GM10266 (cell line): ENCODE measurements at regions not wholly inside any gene's neighbourhood (a gene's known extent, or its start where the extent isn't known, plus 50 kb on each side); places are given as distances from the start of the nearest gene placed in this dataset.
A peak's percentile ranks its signal among the peaks of the same experiment; 100 is the strongest.
"Not testable (repeated sequence)": the region's sequence is repeated elsewhere in the genome, so short reads cannot be mapped to it uniquely, and the experiment has no call there.

Experiments used
- DNase-seq: peaks from one replicate; pipeline ENCODE4 v3.0.0; 2012; ENCODE audit errors: extremely low spot score
- CTCF ChIP-seq: IDR thresholded peaks from 2 replicates; pipeline ENCODE4 v1.5.1; 2012; ENCODE audit warnings: mild to moderate bottlenecking, low read depth; ENCODE audit not compliant: control insufficient read depth, insufficient read depth; ENCODE audit errors: missing control alignments

- no peak for DNase-seq
- TF ChIP-seq CTCF, result no peak
These were observed 163.8 kb upstream of the SLC16A7 start for GRCh38 chr12:59432057-59432456.

DNA sequence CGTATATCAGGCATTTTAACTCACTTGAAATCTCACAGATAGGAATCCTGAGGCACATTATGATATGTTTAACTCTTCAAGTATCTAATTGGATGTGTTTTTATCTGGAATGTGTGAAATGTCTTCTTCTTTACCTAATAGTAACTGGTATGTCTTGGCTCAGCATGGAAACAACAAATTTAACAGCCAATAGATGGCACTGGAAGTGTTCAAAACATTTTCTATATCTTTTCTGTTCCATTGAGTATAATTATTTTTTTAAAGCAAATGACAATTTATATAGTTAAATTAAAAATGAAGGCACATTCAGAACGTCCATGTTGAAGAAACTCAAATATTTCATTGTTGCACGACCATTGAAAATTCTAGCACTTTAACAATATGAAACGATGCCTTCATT is 164.6 kb upstream of the SLC16A7 start:
- TF ChIP-seq CTCF, result peak; percentile 6
- no peak for DNase-seq

GRCh38 chr12:59429766-59430165 is 166.1 kb upstream of the SLC16A7 start:
- no peak for TF ChIP-seq CTCF
- DNase-seq, result no peak

- no peak for TF ChIP-seq CTCF
- no peak for DNase-seq
These were observed 170.0 kb upstream of the SLC16A7 start for GRCh38 chr12:59425798-59426197.

DNA sequence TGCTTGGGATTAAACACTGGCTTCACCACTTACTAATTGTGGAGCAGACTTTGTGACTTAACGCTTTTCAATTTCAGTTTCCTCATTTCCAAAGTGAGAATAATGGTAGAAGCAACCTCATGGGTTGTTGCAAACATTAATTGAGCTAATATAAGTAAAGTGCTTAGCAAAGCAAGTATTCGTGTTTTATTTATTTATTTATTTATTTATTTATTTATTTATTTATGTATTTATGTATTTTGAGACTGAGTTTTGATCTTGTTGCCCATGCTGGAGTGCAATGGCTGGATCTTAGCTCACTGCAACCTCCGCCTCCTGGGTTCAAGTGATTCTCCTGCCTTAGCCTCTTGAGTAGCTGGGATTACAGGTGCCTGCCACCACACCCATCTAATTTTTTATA is 171.2 kb upstream of the SLC16A7 start:
- DNase-seq, result not testable (repeated sequence)

DNA sequence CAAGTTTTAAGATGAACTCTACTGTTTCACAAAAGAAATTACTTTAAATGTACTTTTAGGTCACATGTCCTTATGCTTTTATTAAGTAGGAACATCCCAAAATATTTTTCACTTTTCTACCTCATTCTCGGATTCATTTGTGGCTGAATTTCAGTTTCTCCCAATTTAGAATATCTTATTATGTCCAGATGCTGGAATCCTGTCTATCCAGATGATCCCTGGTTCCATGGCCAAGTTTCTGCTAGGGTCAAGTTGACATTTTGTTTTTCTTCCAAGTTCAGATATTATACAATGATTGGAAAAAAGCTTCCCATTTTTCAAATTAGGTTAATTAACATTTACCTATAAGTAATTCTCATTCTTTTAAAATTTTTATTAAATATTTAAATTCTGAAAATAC is 181.8 kb upstream of the SLC16A7 start:
- DNase-seq, result no peak
- no peak for TF ChIP-seq CTCF

DNA sequence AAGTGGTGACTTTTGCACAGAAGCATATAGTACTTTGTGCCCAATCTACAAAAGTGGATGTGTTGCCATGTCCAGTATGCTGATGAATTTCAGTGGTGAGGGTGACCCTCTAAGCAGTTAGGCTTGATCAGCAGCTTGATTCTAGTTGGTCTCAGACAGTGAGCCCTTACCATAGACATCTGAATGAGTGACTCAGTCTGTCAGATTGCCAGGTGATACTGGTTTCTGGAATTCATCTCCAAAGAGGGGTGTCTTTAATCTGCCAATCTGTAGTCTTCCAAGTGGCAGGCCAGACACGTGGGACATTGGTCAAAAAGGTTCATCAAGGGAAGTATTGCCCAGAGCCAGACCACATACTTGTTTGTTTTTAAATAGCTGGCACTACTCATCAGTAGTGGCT is 187.4 kb upstream of the SLC16A7 start:
- TF ChIP-seq CTCF, result no peak
- DNase-seq, result no peak

GRCh38 chr12:59407799-59408198 is 188.0 kb upstream of the SLC16A7 start:
- no peak for DNase-seq
- TF ChIP-seq CTCF, result no peak
